ENCODE measurements at regions not wholly inside any gene's neighbourhood (a gene's known extent, or its start where the extent isn't known, plus 50 kb on each side); places are given as distances from the start of the nearest gene placed in this dataset.

GRCh38 chr11:112770487-112770886 lies 190.7 kb upstream of the NCAM1 start:
- H3K27ac Mint-ChIP-seq: peak overlapping the region; percentile 78
- peaks cover 24% of the 10 kb centered on the region for H3K27me3 Mint-ChIP-seq (ENCODE audit: low read depth, poor library complexity)
- H3K9me3 Mint-ChIP-seq: peaks cover 5% of the 10 kb centered on the region
- H3K4me3 Mint-ChIP-seq: peak overlapping the region; percentile 5
- TF ChIP-seq CTCF (IDR thresholded peaks at IDR 0.05): no peak
- peaks cover 5% of the 10 kb centered on the region for H3K36me3 Mint-ChIP-seq (ENCODE audit: low read depth)
- no peak for DNase-seq
- peaks cover 67% of the 10 kb centered on the region for H3K4me1 Mint-ChIP-seq

GRCh38 chr11:112771851-112772250 lies 189.4 kb upstream of the NCAM1 start:
- Mint-ChIP-seq H3K27ac (no peak overlapping the region), H3K4me3 (no peak overlapping the region), H3K4me1 (peaks cover 59% of the 10 kb centered on the region), H3K36me3 (ENCODE audit: low read depth) (peaks cover 5% of the 10 kb centered on the region), H3K27me3 (ENCODE audit: low read depth, poor library complexity) (peaks cover 26% of the 10 kb centered on the region), H3K9me3 (peaks cover 5% of the 10 kb centered on the region)
- TF ChIP-seq CTCF (IDR thresholded peaks at IDR 0.05): no peak
- DNase-seq: no peak

DNA sequence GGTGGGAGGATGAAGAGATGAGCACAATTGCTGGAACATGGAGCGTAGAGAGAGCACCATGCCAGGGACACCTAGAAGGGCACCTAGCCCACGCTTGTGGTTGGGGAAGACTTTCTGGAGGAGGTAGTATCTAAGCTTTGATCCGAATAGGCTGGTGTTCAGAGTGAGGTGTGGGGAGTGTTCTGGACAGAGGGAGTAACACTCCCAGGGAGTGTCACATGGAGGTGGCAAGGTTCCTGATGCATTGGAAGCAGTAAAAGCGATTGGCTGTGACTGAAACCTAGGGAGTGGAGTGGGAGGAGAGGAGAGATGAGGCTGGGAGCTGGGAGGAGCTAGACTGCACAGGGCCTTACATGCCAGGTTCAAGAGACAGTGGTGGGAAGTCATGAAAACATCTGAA lies 188.0 kb upstream of the NCAM1 start:
- Mint-ChIP-seq H3K4me3 (no peak overlapping the region), H3K4me1 (peaks cover 72% of the 10 kb centered on the region), H3K36me3 (ENCODE audit: low read depth) (peaks cover 5% of the 10 kb centered on the region), H3K27ac (peak overlapping the region; percentile 18), H3K27me3 (ENCODE audit: low read depth, poor library complexity) (peaks cover 26% of the 10 kb centered on the region), H3K9me3 (peaks cover 5% of the 10 kb centered on the region)
- TF ChIP-seq CTCF (IDR thresholded peaks at IDR 0.05): no peak
- DNase-seq: no peak

DNA sequence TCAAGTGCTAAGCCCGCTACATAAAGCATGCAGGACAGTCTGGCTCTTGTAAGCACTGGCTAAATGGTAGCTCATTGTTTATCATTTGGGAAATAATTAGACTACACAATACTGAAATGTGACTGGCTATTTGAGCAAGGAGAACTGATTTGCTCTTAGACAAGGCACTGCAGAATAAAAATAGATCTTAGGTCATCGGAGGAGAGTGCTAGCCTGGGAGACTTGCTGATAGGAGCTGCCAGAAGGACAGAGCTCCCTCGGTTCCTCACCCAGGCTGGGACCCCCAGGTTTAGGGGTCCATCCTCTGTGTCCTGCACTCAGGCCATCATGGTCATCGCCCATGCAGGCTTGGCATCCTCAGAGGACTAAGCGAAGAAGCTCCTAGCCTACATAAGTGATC lies 184.4 kb upstream of the NCAM1 start:
- H3K27ac Mint-ChIP-seq: no peak overlapping the region
- no peak for TF ChIP-seq CTCF (IDR thresholded peaks at IDR 0.05)
- H3K4me3 Mint-ChIP-seq: no peak overlapping the region
- no peak for DNase-seq
- H3K4me1 Mint-ChIP-seq: peaks cover 66% of the 10 kb centered on the region
- no peaks in the 10 kb centered on the region for H3K9me3 Mint-ChIP-seq
- H3K36me3 Mint-ChIP-seq (ENCODE audit: low read depth): no peaks in the 10 kb centered on the region
- peaks cover 21% of the 10 kb centered on the region for H3K27me3 Mint-ChIP-seq (ENCODE audit: low read depth, poor library complexity)

- DNase-seq: no peak
- H3K4me3 Mint-ChIP-seq: no peak overlapping the region
- H3K4me1 Mint-ChIP-seq: peaks cover 65% of the 10 kb centered on the region
- no peak overlapping the region for H3K27ac Mint-ChIP-seq
- no peaks in the 10 kb centered on the region for H3K9me3 Mint-ChIP-seq
- H3K36me3 Mint-ChIP-seq (ENCODE audit: low read depth): no peaks in the 10 kb centered on the region
- TF ChIP-seq CTCF (IDR thresholded peaks at IDR 0.05): no peak
- peaks cover 19% of the 10 kb centered on the region for H3K27me3 Mint-ChIP-seq (ENCODE audit: low read depth, poor library complexity)
These were observed 183.9 kb upstream of the NCAM1 start for GRCh38 chr11:112777283-112777751.

GRCh38 chr11:112778091-112778876 lies 182.9 kb upstream of the NCAM1 start:
- Mint-ChIP-seq H3K4me1 (peaks cover 55% of the 10 kb centered on the region), H3K36me3 (ENCODE audit: low read depth) (no peaks in the 10 kb centered on the region), H3K27me3 (ENCODE audit: low read depth, poor library complexity) (peaks cover 12% of the 10 kb centered on the region), H3K27ac (peak overlapping the region; percentile 24), H3K9me3 (no peaks in the 10 kb centered on the region), H3K4me3 (no peak overlapping the region)
- no peak for DNase-seq
- TF ChIP-seq CTCF (IDR thresholded peaks at IDR 0.05): no peak

All from nephron progenitor cell (in vitro differentiated cells).